ENCODE measurements at regions not wholly inside any gene's neighbourhood (a gene's known extent, or its start where the extent isn't known, plus 50 kb on each side); places are given as distances from the start of the nearest gene placed in this dataset.
A peak's percentile ranks its signal among the peaks of the same experiment; 100 is the strongest.

DNA sequence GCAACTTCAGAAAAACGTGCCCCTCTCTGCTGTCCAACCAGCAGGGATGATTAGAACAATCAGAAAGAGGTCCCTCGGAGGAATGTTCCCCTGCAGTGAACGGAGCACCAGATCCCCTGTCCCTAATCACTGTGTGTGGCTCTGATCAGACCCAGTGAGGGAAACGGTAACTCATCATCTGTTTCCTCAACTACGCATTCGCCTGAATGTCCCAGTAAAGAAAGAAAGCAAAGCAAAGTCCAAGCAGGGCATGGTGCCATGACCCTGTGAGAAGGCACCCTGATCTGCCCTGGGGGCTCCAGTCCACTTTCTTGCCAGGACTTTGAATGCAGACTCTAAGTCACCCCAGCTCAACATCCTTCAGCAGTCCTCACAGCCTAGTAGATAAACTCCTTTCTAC, 149.2 kb downstream of the LY86 start:
- Histone ChIP-seq H3K4me1 (peaks cover 0 to 13% (median 6%) of the 10 kb centered on the region in 4 donors), H3K4me3 (peak overlapping the region; percentile 8 to 41 (median 32)), H3K27ac (peak overlapping the region in 3 of 4 donors; percentile 64 to 66 (median 65)), H3K27me3 (no peaks in the 10 kb centered on the region), H3K36me3 (no peaks in the 10 kb centered on the region), H3K9me3 (no peaks in the 10 kb centered on the region)
- intact Hi-C loops (cut with DNase I): no loop called here
- TF ChIP-seq, protein P1, sequence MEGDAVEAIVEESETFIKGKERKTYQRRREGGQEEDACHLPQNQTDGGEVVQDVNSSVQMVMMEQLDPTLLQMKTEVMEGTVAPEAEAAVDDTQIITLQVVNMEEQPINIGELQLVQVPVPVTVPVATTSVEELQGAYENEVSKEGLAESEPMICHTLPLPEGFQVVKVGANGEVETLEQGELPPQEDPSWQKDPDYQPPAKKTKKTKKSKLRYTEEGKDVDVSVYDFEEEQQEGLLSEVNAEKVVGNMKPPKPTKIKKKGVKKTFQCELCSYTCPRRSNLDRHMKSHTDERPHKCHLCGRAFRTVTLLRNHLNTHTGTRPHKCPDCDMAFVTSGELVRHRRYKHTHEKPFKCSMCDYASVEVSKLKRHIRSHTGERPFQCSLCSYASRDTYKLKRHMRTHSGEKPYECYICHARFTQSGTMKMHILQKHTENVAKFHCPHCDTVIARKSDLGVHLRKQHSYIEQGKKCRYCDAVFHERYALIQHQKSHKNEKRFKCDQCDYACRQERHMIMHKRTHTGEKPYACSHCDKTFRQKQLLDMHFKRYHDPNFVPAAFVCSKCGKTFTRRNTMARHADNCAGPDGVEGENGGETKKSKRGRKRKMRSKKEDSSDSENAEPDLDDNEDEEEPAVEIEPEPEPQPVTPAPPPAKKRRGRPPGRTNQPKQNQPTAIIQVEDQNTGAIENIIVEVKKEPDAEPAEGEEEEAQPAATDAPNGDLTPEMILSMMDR (IDR thresholded peaks at IDR 0.05): no peak
- TF ChIP-seq EP300 (IDR thresholded peaks at IDR 0.05) (no peak), POLR2A (IDR thresholded peaks at IDR 0.05) (no peak), POLR2AphosphoS5 (IDR thresholded peaks at IDR 0.05) (no peak)
- no peak for DNase-seq
- WGBS, 2 donors: 73 to 79% methylated on average over 6 of the region's 6 CpGs

DNA sequence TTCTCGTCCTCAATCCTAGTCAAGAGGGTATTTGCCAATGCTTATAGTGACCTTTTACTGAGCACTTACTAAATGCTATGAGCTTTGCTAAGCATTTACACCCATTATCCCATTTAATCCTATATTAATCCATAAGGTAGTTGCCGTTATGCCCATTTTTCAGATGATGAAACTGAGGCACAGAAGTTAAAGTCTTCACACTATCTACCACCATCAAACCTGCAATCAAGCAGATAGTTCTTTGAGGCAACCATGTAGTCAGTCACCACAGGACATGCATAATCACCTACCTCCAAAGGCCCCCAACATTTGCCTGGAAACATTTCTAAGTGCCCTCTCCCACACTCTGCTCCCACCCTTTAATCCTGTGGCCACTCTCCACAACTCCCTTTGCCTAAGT, 149.6 kb downstream of the LY86 start:
- TF ChIP-seq, protein P1 (IDR thresholded peaks at IDR 0.05): no peak
- TF ChIP-seq EP300 (IDR thresholded peaks at IDR 0.05): no peak
- TF ChIP-seq POLR2AphosphoS5 (IDR thresholded peaks at IDR 0.05): no peak
- no peak for TF ChIP-seq POLR2A (IDR thresholded peaks at IDR 0.05)
- H3K27me3 ChIP-seq: no peaks in the 10 kb centered on the region
- 93 to 94% methylated on average over 2 of the region's 2 CpGs for WGBS, 2 donors
- H3K9me3 ChIP-seq: no peaks in the 10 kb centered on the region
- peaks cover 0 to 13% (median 6%) of the 10 kb centered on the region in 4 donors for H3K4me1 ChIP-seq
- intact Hi-C loops (cut with DNase I): no loop called here
- DNase-seq: no peak
- H3K4me3 ChIP-seq: no peak overlapping the region
- H3K27ac ChIP-seq: no peak overlapping the region
- H3K36me3 ChIP-seq: no peaks in the 10 kb centered on the region

DNA sequence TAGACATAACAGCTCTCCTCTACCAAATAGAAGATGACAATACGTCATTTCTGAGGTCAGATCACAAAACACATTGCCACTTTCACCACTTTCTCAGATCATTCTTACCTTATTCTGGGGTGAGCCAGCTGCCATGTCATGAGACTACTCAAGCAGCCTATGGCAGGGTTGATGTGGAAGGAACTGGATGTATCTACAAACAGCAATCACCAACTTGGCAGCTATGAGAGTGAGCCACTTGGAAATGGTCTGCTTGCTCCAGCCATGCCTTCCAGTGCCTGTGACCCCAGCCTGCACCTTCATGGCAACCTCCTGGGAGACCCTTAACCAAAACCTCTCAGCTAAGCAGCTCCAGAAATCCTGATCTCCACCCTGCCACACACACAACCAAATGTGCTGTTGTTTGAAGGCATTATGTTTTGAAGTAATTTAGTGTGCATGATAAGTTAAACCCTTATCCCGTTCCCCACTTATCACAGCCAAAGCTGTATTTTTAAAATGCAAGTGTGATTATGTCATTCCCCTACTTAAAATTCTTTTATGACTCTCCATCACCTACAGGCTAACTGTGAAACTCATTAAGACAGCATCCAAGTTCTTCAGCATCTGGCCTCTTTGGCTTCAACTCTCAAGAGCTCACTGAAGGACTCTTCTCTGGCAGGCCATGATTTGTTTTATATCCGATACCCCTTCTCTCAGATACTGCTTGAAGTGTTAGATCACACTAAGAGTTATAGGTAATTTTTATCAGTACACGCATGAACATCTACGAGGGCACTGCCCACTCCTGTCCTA, 150.6 kb downstream of the LY86 start:
- DNase-seq: no peak
- Histone ChIP-seq H3K4me1 (peaks cover 0 to 13% (median 6%) of the 10 kb centered on the region in 4 donors), H3K4me3 (no peak overlapping the region), H3K27ac (no peak overlapping the region), H3K9me3 (no peaks in the 10 kb centered on the region), H3K27me3 (no peaks in the 10 kb centered on the region), H3K36me3 (no peaks in the 10 kb centered on the region)
- WGBS, 2 donors: 80 to 84% methylated on average over 5 of the region's 5 CpGs
- TF ChIP-seq EP300 (IDR thresholded peaks at IDR 0.05): no peak
- TF ChIP-seq, protein P1 (IDR thresholded peaks at IDR 0.05): no peak
- no peak for TF ChIP-seq POLR2AphosphoS5 (IDR thresholded peaks at IDR 0.05)
- intact Hi-C loops (cut with DNase I): no loop called here

DNA sequence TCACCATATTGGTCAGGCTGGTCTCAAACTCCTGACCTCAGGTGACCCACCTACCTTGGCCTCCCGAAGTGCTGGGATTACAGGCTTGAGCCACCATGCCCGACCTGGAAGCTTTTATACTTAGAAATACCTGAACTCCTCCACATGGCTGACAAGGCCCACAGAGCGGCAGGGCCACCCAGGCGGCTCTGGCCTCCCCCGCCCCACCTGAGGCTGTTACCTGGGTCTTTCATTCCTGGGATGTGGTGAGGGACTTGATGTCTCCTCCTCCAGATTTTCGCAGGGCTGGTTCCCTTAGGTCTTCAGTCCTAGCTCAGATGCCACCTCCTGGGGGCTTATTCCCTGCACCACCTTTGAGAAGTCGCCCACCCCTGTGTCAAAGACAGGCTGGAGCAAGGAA, 152.1 kb downstream of the LY86 start:
- intact Hi-C loops (cut with DNase I): no loop called here
- Histone ChIP-seq H3K27ac (no peak overlapping the region), H3K9me3 (no peaks in the 10 kb centered on the region), H3K4me3 (no peak overlapping the region), H3K4me1 (peaks cover 0 to 13% (median 6%) of the 10 kb centered on the region in 4 donors), H3K27me3 (no peaks in the 10 kb centered on the region), H3K36me3 (no peaks in the 10 kb centered on the region)
- WGBS, 2 donors: 93% methylated on average over 7 of the region's 7 CpGs
- no peak for DNase-seq
- no peak for TF ChIP-seq EP300 (IDR thresholded peaks at IDR 0.05)
- TF ChIP-seq, protein P1 (IDR thresholded peaks at IDR 0.05): no peak
- TF ChIP-seq POLR2AphosphoS5 (IDR thresholded peaks at IDR 0.05): no peak
- no peak for TF ChIP-seq POLR2A (IDR thresholded peaks at IDR 0.05)
